GM12878 (cell line): ENCODE measurements at regions not wholly inside any gene's neighbourhood (a gene's known extent, or its start where the extent isn't known, plus 50 kb on each side); places are given as distances from the start of the nearest gene placed in this dataset.

Source experiments
- ATAC-seq: fragments of 200-7000 bp; cut with Tn5 transposase; 3 replicates; pipeline ENCODE4 v1.9.1; 2020; ENCODE audit warnings: mild to moderate bottlenecking, moderate library complexity
- BruUV-seq: library from RNA; stranded (reverse); fragments of 400-500 nt; replicated peaks from 2 replicates; lab custom pipeline; 2021; lab: Mats Ljungman, UMichigan
- CTCF ChIA-PET: fragments of 300-600 bp; sonication (Branson Sonifier 250); formaldehyde crosslinking; extraction: SDS; loops from one replicate; lab custom pipeline; 2021; ENCODE audit warnings: inconsistent platforms; lab: Yijun Ruan, JAX
- POLR2A ChIA-PET: fragments of 350-600 bp; formaldehyde crosslinking; extraction: SDS; loops from one replicate; lab custom pipeline; 2021; ENCODE audit warnings: inconsistent platforms; lab: Charles Lee
- RAD21 ChIA-PET: fragments of 300-600 bp; sonication (Branson Sonifier 250); formaldehyde crosslinking; loops from one replicate; lab custom pipeline; 2023; ENCODE audit warnings: antibody characterized with exemption; ENCODE audit not compliant: unreplicated experiment; lab: Charles Lee
- SMC1A ChIA-PET: fragments of 300-600 bp; sonication (Branson Sonifier 250); formaldehyde crosslinking; loops from one replicate; lab custom pipeline; 2023; ENCODE audit not compliant: unreplicated experiment, uncharacterized antibody; lab: Charles Lee
- DNase-seq: peaks from one replicate; pipeline ENCODE4 v3.0.0-alpha.2; 2011; ENCODE audit warnings: low read depth, low spot score
- FAIRE-seq: peaks from 3 replicates; lab custom pipeline; 2011; peaks lifted over from hg19 to GRCh38; lab: Jason Lieb, UNC
- H2AFZ ChIP-seq: 2 replicates; pipeline ENCODE4 v1.6.0; 2011; ENCODE audit warnings: low read depth, low read length, control low read depth; ENCODE audit not compliant: control insufficient read depth
- H3K27ac ChIP-seq: 2 replicates; pipeline ENCODE4 v1.5.1; 2011; ENCODE audit warnings: control low read depth; ENCODE audit not compliant: control insufficient read depth, insufficient read depth
- H3K27me3 ChIP-seq, 2 experiments: replicated peaks in 1 of 2; 2 replicates each; pipeline versions ENCODE4 v1.6.0 to v1.6.1; 2011; ENCODE audit warnings: low read length in 1 of 2; ENCODE audit not compliant: control insufficient read depth in 2 of 2, insufficient read depth in 2 of 2
- H3K36me3 ChIP-seq, 2 experiments: 2 replicates each; pipeline ENCODE4 v1.5.1; 2011; ENCODE audit warnings: low read length in 1 of 2; ENCODE audit not compliant: control insufficient read depth in 2 of 2, insufficient read depth in 2 of 2
- H3K4me1 ChIP-seq: 2 replicates; pipeline ENCODE4 v1.6.1; 2011; ENCODE audit warnings: mild to moderate bottlenecking, low read length, moderate library complexity, mixed read lengths; ENCODE audit not compliant: control insufficient read depth, insufficient read depth
- H3K4me2 ChIP-seq: 2 replicates; pipeline ENCODE4 v1.6.0; 2011; ENCODE audit warnings: control low read depth; ENCODE audit not compliant: control insufficient read depth, insufficient read depth
- H3K4me3 ChIP-seq: fragments of 200-600 bp; sonication (generic); 2 replicates; pipeline ENCODE4 v1.5.1; 2016
- H3K79me2 ChIP-seq: 2 replicates; pipeline ENCODE4 v1.6.0; 2011; ENCODE audit warnings: low read length; ENCODE audit not compliant: control insufficient read depth, insufficient read depth
- H3K9ac ChIP-seq: 2 replicates; pipeline ENCODE4 v1.8.0; 2011; ENCODE audit warnings: low read length, control low read depth, mixed read lengths; ENCODE audit not compliant: control insufficient read depth, insufficient read depth
- H3K9me3 ChIP-seq: replicated peaks from 3 replicates; pipeline ENCODE4 v1.5.1; 2011; ENCODE audit warnings: mild to moderate bottlenecking, low read length; ENCODE audit not compliant: control insufficient read depth, insufficient read depth
- H4K20me1 ChIP-seq: 2 replicates; pipeline ENCODE4 v1.6.0; 2011; ENCODE audit not compliant: control insufficient read depth, insufficient read depth
- BACH1 ChIP-seq: fragments of 450-650 bp; IDR thresholded peaks from 2 replicates; pipeline ENCODE4 v1.6.1; 2017; ENCODE audit warnings: mild to moderate bottlenecking, borderline replicate concordance
- DPF2 ChIP-seq: fragments of 450-650 bp; IDR thresholded peaks from 2 replicates; pipeline ENCODE4 v1.6.1; 2017; ENCODE audit warnings: mild to moderate bottlenecking
- E4F1 ChIP-seq: fragments of 450-650 bp; IDR thresholded peaks from 2 replicates; pipeline ENCODE4 v1.6.1; 2018; ENCODE audit warnings: borderline replicate concordance, mild to moderate bottlenecking; ENCODE audit not compliant: partially characterized antibody
- KLF5 ChIP-seq: fragments of 450-650 bp; IDR thresholded peaks from 2 replicates; pipeline ENCODE4 v1.6.1; 2014; ENCODE audit warnings: mild to moderate bottlenecking; ENCODE audit not compliant: partially characterized antibody
- MTA2 ChIP-seq: fragments of 450-650 bp; IDR thresholded peaks from 2 replicates; pipeline ENCODE4 v1.6.1; 2016; ENCODE audit warnings: low read depth, mild to moderate bottlenecking, moderate library complexity
- MTA3 ChIP-seq: IDR thresholded peaks from 2 replicates; pipeline ENCODE4 v1.6.1; 2012; ENCODE audit warnings: low read length, inconsistent platforms, borderline replicate concordance
- PAX8 ChIP-seq: fragments of 450-650 bp; IDR thresholded peaks from 2 replicates; pipeline ENCODE4 v1.6.1; 2017; ENCODE audit warnings: mild to moderate bottlenecking, moderate library complexity
- PBX3 ChIP-seq: IDR thresholded peaks from 2 replicates; pipeline ENCODE4 v1.6.1; 2011; ENCODE audit warnings: mild to moderate bottlenecking, low read depth, low read length, moderate library complexity; ENCODE audit not compliant: insufficient replicate concordance
- RELB ChIP-seq: fragments of 450-650 bp; IDR thresholded peaks from 2 replicates; pipeline ENCODE4 v1.6.1; 2017; ENCODE audit warnings: low read depth, mild to moderate bottlenecking, moderate library complexity
- RFX5 ChIP-seq: IDR thresholded peaks from 2 replicates; pipeline ENCODE4 v1.6.1; 2011; ENCODE audit warnings: low read depth, low read length, improper control_type of control experiment
- SUZ12 ChIP-seq: fragments of 200-600 bp; sonication (generic); IDR thresholded peaks from one replicate; pipeline ENCODE4 v1.6.1; 2018; ENCODE audit warnings: antibody characterized with exemption, mild to moderate bottlenecking; ENCODE audit not compliant: unreplicated experiment
- ZNF384 ChIP-seq: IDR thresholded peaks from 2 replicates; pipeline ENCODE4 v1.6.1; 2012; ENCODE audit warnings: low read depth, mild to moderate bottlenecking, low read length, improper control_type of control experiment, borderline replicate concordance
- ZNF687 ChIP-seq: fragments of 450-650 bp; IDR thresholded peaks from 2 replicates; pipeline ENCODE4 v1.6.1; 2017; ENCODE audit warnings: mild to moderate bottlenecking, moderate library complexity
- WGBS: methylation state at CpG from one replicate; pipeline ENCODE4 v1.1.6; 2016; ENCODE audit warnings: low lambda C conversion rate; ENCODE audit not compliant: insufficient replicate concordance, insufficient coverage; ENCODE audit errors: missing lambda C conversion rate; 5-methylcytosine and 5-hydroxymethylcytosine counted together
- in situ Hi-C: fragments of 300-500 bp; cut with MboI; formaldehyde crosslinking; loops from 9 replicates; pipeline ENCODE4 v1.14.3; 2018; ENCODE audit warnings: mixed read lengths
- intact Hi-C: fragments of 100-400 bp; cut with micrococcal nuclease; formaldehyde crosslinking; loops from one replicate; pipeline ENCODE4 v1.14.2; 2022; ENCODE audit not compliant: unreplicated experiment

- Histone ChIP-seq H3K27ac (no peak overlapping the region), H3K4me3 (no peak overlapping the region), H4K20me1 (no peaks in the 10 kb centered on the region), H3K9me3 (no peaks in the 10 kb centered on the region), H3K9ac (no peak overlapping the region), H3K27me3 (no peaks in the 10 kb centered on the region), H2AFZ (no peak overlapping the region), H3K36me3 (no peaks in the 10 kb centered on the region), H3K4me2 (no peak overlapping the region), H3K4me1 (peaks cover 6% of the 10 kb centered on the region; the same call in 1 of the 2 replicates), H3K79me2 (no peaks in the 10 kb centered on the region)
- intact Hi-C loops (no loop called here), in situ Hi-C loops (no loop called here)
- DNase-seq: no peak
- TF ChIP-seq MTA2: no peak
- no peak for TF ChIP-seq PAX8
- TF ChIP-seq SUZ12: no peak
- TF ChIP-seq RFX5: no peak
- TF ChIP-seq DPF2: no peak
- TF ChIP-seq MTA3: no peak
- TF ChIP-seq ZNF687: no peak
- no peak for TF ChIP-seq PBX3
- TF ChIP-seq RELB: no peak
- TF ChIP-seq KLF5: no peak
- no peak for TF ChIP-seq ZNF384
- TF ChIP-seq E4F1: no peak
- no peak for TF ChIP-seq BACH1
- no peak for FAIRE-seq
- RAD21 ChIA-PET: no interaction called here
- WGBS: 84% methylated on average over 2 of the region's 2 CpGs
- CTCF ChIA-PET: no interaction called here
- no TSS peak for BruUV-seq
- ATAC-seq: no peak
- POLR2A ChIA-PET: no interaction called here
- SMC1A ChIA-PET: no interaction called here
Observed at GRCh38 chr13:38166116-38166515, 183.5 kb upstream of the UFM1 start.
